NCI-H2196 treated with DMSO at 0.1 percent for 48 hours (cell line): ENCODE measurements at regions not wholly inside any gene's neighbourhood (a gene's known extent, or its start where the extent isn't known, plus 50 kb on each side); places are given as distances from the start of the nearest gene placed in this dataset.

Experiments
- DNase-seq: peaks from one replicate; lab custom pipeline; 2025; ENCODE audit not compliant: unreplicated experiment; lab: John Stamatoyannopoulos, UW

DNA sequence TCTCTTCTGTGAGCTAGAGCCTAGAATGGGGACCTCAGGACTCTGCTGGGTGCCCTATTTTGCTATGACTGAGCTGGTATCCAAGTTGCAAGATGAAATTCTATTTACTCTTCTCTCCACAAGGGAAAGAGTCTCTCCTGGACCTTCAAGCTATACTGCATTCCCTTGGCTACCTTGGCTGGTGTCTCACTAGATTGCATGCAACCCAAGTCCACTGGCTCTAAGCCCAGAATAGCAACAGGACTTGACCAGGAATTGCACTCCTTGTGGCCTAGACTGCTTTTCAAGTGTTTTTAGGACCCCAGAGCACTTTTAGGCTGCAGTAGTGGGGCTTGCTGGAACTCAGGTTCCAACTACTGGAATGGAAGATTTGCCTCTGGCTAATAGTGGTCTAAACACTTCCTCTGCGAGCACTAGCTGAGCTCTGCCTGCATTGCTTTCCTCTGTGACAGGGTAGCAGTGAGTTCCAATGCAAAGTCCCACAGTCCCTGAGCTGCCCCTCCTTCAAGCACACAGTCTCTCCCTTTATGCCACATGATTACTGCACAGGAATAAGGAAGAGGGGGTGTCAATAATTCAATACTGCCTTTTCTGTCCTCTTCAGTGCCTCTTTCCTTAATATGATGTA, 1009.1 kb upstream of the FLRT2 start:
- DNase-seq = no peak

DNA sequence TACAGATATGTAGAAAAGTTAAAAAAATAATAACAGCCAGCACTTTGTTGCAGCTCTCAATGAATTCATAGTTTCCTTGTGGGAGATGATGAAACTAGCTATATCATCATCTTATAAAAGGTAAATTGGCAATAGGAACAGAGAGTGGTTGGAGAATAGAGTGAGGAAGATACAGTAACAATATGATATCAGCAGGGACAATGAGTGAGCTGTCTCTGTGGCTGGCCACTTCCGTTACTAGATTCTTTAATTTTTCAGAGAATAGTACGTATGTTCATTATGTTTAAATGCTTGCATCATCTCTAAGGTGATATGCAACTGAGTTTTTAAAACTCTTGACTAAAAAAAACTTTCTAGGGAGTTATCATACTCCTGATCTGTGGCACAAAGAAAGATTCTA, 1006.2 kb upstream of the FLRT2 start:
- DNase-seq = no peak

DNA sequence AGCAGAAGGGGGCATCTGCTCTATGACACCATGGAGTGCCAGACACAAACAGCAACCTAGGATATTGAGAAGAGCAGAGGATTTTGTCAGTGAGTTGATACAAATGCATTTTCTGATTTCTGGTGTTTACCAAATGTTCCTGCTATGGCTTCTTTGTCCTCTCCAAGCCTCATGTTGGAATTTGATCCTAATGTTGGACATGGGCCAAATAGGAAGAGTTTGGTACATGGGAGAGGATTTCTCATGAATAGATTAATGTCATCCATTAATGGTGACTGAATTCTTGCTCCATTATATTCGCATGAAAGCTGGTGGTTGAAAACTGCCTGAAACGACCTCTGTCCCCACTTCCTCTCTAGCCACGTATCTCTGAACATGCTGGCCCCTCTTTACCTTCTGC, 1002.2 kb upstream of the FLRT2 start:
- no peak for DNase-seq

DNA sequence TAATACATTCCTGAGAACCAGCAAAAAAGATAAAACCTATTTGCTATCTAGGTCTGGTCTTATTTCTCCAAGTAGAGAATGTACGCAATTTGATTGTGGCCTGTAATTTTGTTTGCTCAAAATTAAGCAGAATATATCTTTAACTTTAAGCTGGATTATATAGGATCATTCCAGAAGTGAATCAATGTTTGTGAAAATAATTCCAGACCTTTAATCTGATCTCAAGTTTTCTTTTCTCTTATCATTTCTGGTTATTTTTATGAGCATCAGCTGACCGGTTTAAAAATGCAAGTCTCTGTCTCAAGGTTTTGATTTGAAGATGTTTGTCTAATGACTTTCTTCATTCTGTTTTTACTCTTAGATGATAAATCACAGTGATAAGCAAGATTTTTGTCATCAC, 997.9 kb upstream of the FLRT2 start:
- DNase-seq = no peak

DNA sequence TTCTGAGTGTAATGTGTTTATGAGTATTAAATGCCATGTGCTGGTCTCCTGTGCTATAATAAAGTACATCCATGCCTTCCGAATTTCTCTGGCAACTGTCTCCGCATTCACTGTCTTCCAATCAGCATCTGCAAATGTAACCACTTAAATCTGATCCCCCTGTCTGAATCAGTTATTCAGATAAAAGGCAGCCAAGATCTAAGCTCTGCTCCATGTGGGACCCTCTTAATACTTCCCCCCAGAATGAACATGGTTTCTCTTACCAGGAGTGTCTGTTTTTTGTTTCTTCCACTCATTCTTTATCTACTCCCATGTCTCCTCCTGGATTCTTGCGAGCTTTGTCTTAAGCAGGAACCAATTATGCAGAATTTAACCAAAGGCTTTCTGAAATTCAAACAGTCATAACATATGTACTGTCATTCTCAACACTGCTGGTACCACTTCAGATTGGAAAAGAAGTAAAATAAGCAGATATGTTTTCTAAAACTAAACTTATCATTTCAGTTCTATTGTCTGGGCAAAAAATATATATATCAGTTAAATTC, 996.7 kb upstream of the FLRT2 start:
- no peak for DNase-seq

DNA sequence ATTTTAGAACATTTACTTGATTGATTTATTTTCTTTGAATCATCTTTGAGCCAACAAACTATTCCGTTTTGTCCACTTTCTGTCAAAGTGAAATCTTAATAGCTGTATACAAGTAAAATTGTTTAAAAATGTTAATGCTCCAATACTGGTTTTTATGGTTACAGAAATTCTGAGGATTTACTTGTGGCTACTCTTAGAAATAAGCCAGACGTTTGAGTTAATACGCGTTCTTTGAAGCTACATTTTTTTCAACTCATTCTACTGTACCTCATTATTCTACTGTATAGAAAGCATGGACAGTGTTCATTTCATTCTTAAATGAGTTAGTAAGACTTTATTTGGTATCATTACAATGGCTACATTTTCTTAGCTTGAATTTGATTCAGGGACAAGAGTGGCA, 996.2 kb upstream of the FLRT2 start:
- DNase-seq = no peak

DNA sequence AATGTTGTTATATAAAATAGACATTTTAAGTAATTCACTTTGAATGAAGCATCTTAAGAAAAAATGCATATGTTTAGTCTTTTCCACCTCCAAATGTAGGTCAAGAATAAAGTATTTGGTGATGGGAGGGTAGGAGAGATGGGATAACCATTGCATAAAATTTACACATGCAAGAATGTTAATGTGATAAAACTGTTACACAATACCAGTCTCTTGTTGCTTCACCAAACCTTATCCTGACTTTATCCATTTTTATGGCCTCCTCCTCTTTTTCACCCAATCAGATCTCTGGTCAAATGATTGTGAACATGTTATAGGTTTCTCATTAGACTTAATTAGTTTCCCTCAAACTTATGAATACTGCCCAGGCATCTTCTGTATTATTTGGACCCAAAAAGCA, 994.5 kb upstream of the FLRT2 start:
- no peak for DNase-seq

DNA sequence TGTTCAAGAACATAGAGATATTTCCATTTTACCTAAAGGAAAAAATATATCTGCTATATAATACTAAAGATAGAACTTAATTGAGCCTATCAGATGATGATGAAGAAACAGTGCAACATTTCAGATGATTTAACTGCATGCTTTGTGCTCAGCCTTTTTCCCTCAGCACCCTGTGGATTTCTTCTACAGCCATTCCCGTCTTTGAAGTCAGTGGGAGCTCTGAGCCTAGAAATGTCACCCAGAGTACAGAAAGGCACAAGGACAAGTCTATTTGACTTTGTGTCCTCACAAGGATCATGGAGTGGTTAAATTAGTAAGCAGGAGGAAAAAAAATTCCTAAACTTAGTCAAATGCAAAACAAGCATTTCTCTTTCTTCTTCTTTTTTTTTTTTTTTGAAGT, 994.0 kb upstream of the FLRT2 start:
- no peak for DNase-seq

DNA sequence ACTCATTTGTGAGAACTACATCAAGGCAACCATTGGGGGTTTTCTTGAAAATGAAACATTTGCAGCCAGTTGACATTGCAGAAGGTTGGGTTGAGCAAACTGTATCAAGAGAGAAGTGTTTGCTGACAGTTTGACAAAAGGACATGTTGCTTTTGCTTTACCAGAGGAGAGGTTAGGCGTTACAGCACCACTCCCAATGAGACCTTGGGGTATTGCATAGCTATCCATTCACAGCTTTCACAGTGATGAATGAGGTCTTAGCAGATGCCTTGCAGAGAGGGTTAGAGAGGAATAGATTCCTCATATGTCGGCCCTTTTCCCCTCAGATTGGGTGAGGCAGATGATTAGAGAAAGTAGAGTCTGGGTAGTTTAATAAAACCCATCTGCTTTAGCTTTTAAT, 988.9 kb upstream of the FLRT2 start:
- DNase-seq = no peak

DNA sequence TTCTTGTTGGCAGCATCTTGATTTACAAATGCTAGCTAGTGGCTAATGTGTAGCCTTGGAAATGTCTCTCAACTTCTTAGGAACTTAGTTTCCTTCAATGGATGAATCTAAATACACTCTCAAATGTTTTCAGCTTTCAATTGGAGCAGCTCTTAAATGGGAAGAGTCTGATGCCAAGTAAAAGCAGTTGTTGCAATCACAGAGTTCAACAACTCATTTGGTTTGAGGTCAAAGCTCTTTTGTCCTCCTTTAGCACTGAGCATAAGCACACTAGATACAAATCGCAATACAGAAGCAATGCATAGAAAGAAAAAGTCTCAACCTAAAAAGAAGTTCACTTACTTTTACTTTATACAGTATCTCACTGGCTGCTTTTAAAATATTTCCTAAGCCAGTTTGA, 986.1 kb upstream of the FLRT2 start:
- DNase-seq = no peak

DNA sequence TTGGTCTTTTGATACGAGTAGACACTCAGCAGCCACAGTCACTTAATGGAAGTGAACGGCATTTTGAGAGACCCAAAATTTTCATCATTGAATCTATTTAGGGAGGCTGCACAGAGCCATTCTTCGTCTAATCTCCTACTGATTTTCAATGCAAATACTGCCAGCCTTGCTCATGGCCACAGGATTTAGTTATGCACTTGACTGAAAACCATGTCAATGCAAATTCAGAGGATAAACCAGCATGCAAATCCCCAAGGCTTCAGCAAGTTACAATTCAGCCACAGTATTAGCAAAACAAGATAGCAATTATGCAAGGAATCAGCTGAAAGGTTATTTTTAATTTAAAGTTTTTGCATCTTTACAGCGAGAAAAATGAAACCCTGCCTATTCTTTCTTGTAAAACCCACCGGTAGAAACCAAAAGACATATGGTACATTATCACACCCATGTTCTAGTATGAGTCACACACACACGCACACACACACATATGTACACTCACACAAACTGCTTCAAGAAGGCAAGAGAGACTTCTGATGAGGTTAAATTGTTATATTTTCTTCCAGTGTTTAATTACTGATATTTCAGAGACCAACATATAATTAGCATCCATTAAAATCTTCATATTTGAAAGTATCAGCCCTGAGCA, 985.3 kb upstream of the FLRT2 start:
- DNase-seq = no peak

DNA sequence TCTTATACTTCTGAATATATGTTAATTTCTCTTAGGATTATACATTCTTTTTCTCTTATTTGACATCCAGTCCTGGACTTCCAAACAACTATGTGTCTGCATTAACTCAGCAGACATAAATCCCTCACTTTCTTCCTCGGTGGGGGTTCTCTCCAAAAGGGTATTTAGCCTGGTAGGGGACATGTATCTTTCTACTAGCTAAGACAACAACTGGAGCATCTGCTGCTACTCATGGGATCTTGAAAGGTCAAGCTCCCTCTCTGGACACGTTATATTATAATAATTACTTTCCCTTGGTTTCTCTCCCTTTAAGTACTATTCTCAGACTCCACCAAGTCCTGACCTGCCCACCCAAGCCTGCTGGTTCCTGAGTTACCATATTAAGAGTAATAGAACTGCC, 983.7 kb upstream of the FLRT2 start:
- DNase-seq = no peak

DNA sequence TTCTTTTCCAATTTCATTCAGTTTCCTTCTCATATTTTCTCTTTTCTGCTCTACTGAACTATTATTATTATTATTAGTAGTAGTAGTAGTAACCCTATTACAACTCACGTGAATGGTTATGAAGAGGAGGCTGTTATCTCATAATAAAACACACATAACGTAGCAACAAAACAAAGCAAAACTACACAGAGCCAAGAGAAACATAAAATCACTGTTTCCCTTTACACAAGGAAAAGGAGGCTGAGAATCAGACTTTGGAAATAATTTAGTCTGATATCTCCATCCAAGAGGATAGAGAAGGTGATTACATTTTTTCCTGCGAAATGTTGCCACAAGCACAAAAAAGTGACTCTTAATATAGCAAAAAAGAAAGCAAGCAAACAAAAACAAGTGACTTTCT, 975.8 kb upstream of the FLRT2 start:
- no peak for DNase-seq

DNA sequence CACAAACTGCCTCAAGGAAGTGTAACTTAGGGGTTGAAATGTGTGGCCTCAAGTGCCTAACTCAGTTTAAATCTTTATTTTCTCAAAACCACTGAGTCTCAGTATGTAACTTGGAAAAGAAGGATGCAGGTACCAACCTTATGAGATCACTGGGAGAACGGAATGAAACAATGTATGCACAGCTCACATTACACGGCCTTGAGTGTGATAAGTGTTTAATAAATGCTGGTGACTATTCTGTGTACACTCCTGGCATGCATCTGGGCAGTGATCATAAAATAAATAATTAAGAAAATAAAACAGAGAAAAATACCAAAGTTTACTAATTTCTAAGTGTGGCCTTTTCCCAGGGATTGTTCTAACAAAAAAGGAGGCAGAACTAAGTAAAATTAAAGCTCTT, 974.5 kb upstream of the FLRT2 start:
- no peak for DNase-seq

DNA sequence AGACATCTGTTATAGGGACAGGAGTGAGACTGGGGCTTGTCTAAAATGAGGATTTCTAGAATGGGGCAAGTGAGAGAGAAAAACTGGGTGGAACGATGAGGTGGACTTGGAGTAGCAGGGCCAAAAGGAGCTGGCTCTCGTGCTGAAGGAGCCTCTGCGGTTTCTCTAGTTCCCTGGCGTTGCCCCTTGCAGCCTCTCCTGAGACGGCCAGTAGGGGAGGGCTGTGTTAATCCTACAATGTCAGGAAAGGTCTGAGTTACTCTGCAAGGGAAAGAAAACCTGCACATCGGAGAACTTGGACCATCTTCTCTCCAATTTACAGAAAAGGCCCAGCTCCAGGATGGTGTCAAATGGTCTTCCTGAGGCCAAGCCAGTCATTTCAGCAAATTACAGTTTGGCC, 963.8 kb upstream of the FLRT2 start:
- no peak for DNase-seq

DNA sequence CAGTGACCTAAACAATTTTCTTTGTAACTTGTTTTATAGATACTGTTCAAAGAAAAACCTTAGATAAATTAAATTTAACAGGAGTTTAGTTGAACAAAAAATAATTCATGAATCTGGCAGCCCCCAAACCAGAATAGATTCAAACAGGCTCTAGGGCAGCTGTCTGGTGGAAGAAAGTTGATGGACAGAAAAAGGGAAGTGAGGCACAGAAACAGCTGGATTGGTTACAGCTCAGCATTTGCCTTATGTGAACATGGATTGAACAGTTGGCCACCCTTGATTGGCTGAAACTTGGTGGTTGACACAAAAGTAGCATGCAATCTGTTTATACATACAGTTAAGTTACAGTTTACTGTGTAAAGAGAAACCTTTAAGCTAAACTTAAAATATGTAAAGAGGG, 954.3 kb upstream of the FLRT2 start:
- no peak for DNase-seq

DNA sequence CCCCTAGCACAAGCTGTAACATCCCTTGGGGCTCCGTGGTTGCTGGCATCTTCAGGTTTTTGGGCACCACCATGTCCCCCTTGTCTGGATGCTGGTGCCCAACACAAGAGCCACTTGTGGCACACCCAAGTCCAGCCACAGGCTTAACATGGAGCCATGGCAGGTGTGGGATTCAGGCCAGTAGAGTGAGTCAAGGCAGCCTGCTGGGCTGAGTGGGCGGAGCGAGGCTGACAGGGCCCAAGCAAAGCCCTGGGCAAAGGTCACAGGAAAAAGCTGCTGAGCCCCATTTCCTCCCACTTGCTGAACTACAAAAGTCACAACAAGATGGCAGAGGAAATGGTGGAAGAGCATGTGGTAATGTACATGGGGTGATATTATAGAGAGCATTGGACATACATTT, 950.7 kb upstream of the FLRT2 start:
- no peak for DNase-seq

DNA sequence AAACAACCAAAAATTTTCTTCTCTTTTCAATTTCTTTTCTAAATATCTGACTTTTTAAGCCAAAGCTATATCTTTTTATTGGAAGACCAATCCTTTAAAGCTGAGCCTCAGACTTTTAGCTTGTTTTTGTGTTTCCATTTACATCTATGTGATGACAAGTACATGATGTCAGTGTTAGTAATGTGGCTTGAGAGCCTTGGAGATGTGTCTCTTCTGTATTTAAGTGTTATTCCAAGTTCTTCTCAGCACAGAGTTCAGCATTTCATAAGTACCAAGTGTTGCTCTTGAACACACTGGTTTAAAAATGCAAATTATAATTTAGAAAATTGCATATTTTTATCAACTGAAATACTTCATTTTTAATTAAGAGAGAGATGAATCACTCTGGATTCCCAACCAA, 948.9 kb upstream of the FLRT2 start:
- no peak for DNase-seq

DNA sequence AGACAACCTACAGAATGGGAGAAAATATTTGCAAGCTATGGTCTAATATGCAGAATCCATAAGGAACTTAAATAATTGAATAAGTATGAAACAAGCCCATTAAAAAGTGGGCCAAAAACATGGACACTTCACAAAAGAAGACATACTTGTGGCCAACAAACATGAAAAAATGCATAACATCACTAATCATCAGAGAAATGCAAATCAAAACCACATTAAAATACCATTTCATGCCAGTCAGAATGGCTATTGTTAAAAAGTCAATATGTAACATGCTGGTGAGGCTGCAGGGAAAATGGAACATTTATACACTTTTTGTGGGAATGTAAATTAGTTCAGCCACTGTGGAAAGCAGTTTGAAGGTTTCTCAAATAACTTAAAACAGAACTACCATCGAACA, 945.4 kb upstream of the FLRT2 start:
- no peak for DNase-seq

DNA sequence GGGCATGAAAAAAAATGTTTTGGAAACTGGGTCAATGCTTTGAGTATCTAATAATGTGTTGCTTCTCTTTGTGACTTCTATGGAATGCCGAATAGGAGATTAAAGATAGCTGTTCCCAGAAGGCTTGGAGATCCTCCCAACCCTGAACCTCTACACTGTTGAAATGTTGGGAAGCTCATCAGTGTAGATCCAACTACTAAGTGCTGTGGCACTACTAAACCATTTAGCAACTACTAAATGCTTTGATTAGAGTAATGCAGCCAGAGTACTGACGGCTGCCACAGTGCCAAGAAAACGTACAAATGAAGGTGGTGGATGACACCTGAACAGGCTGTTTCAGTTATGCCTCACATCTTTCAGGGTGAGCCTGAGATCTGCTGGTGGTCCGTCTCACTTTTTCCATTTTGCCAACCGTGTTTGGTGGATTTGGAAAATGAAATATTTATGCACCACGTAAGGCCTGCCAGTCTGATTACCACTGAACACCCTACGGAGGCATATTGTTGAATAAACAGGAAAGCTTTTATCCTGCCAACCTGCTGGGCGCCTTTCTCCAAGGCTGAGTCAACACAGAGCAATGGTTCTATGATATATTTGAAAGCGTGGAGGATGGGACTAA, 938.0 kb upstream of the FLRT2 start:
- no peak for DNase-seq

DNA sequence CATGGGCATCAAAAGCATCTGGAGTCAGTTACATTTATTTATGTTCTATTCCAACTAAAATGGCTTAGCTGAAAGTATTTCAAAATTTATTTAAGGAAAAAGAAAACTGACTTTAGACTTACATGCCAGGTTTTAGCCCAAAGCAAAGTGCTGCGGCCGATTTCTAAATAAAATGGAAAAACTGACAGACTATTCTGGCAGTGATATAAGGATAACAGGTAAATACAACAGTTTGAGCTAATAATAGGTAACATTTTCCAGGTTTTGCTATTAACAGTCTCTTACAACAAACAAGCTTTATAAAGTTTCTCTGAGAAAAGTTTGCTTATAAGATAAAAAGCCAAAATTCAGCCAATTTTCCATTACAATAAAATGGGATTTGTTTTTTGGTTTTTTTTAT, 937.2 kb upstream of the FLRT2 start:
- no peak for DNase-seq

DNA sequence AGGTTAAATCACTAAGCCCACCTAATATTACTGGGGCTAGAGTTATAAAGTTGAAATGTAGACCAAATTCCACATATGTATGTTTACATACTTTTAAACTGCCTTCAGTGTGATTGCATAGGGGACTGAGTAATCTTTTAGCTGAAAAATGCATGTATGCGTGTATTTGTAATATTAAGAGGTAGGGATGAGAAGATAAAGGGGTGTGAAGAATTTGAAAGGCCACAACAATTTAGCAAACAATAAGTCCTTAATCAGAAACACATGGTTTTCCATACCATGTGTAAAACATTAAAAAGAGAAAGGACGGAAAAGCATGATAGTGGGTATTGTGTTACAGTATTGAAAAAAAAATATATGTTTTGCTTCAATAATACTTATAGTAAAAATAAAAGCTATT, 919.9 kb upstream of the FLRT2 start:
- no peak for DNase-seq

DNA sequence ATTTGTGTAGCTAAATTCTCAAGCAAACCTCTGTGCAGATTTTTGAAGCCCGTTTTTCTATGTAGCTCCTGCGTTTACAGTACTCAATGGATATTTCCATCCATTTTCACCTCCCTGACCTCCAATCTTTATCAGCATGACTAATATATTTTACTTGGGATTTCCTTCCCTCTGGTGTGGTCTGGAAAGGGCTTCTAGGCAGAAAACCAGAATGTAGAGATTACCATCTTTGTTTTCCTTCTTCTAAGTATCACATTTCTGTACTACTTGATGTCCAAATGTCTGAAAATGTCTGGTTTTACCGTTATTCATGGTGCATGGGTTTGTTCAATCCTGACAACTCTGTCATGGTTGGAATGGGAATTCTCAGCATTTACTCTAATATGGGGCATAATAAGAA, 907.6 kb upstream of the FLRT2 start:
- no peak for DNase-seq
